ENCODE measurements at regions not wholly inside any gene's neighbourhood (a gene's known extent, or its start where the extent isn't known, plus 50 kb on each side); places are given as distances from the start of the nearest gene placed in this dataset.
"Not testable (repeated sequence)": the region's sequence is repeated elsewhere in the genome, so short reads cannot be mapped to it uniquely, and the experiment has no call there.

GRCh38 chr20:48038713-48039112 is 253.4 kb upstream of the SULF2 start:
- no peak for TF ChIP-seq CTCF (IDR thresholded peaks at IDR 0.05; ENCODE audit: low read depth, low read length, missing control alignments)
- no peak overlapping the region for H3K4me3 ChIP-seq (ENCODE audit: low read depth, low read length)
- no peak for DNase-seq (ENCODE audit: low read depth)

- not testable (repeated sequence) for DNase-seq (ENCODE audit: low read depth); H3K4me3 ChIP-seq (ENCODE audit: low read depth, low read length)
Observed at GRCh38 chr20:48037798-48038197, 252.5 kb upstream of the SULF2 start.

- no peak for DNase-seq (ENCODE audit: low read depth)
- no peak for TF ChIP-seq CTCF (IDR thresholded peaks at IDR 0.05; ENCODE audit: low read depth, low read length, missing control alignments)
- no peak overlapping the region for H3K4me3 ChIP-seq (ENCODE audit: low read depth, low read length)
Observed at GRCh38 chr20:48035961-48036731, 250.9 kb upstream of the SULF2 start.

- no peak overlapping the region for H3K4me3 ChIP-seq (ENCODE audit: low read depth, low read length)
- DNase-seq (ENCODE audit: low read depth), result no peak
- TF ChIP-seq CTCF (IDR thresholded peaks at IDR 0.05; ENCODE audit: low read depth, low read length, missing control alignments), result no peak
Observed at GRCh38 chr20:48034751-48035150, 249.5 kb upstream of the SULF2 start.

- H3K4me3 ChIP-seq (ENCODE audit: low read depth, low read length); DNase-seq (ENCODE audit: low read depth): not testable (repeated sequence)
Observed at GRCh38 chr20:48033005-48033404, 247.7 kb upstream of the SULF2 start.

GRCh38 chr20:48031122-48031521 is 245.8 kb upstream of the SULF2 start:
- DNase-seq (ENCODE audit: low read depth), result no peak
- no peak for TF ChIP-seq CTCF (IDR thresholded peaks at IDR 0.05; ENCODE audit: low read depth, low read length, missing control alignments)

GRCh38 chr20:48026981-48027592 is 241.8 kb upstream of the SULF2 start:
- no peak for DNase-seq (ENCODE audit: low read depth)
- TF ChIP-seq CTCF (IDR thresholded peaks at IDR 0.05; ENCODE audit: low read depth, low read length, missing control alignments), result no peak

More at GRCh38 chr20:48031122-48031521, 245.8 kb upstream of the SULF2 start:
- no peak overlapping the region for H3K4me3 ChIP-seq (ENCODE audit: low read depth, low read length)

GRCh38 chr20:48025661-48026060 is 240.4 kb upstream of the SULF2 start:
- DNase-seq (ENCODE audit: low read depth), result no peak
- TF ChIP-seq CTCF (IDR thresholded peaks at IDR 0.05; ENCODE audit: low read depth, low read length, missing control alignments), result no peak
- H3K4me3 ChIP-seq (ENCODE audit: low read depth, low read length), result no peak overlapping the region

More at GRCh38 chr20:48026981-48027592, 241.8 kb upstream of the SULF2 start:
- no peak overlapping the region for H3K4me3 ChIP-seq (ENCODE audit: low read depth, low read length)

Measured in GM12864 (cell line).